Endothelial cell of umbilical vein (primary cell): ENCODE measurements at regions not wholly inside any gene's neighbourhood (a gene's known extent, or its start where the extent isn't known, plus 50 kb on each side); places are given as distances from the start of the nearest gene placed in this dataset.

Source experiments
- BruUV-seq: library from RNA; stranded (reverse); fragments of 400-500 nt; replicated peaks from 2 replicates; lab custom pipeline; 2021; lab: Mats Ljungman, UMichigan
- CTCF ChIA-PET: fragments of 300-600, 350-600 bp; sonication (Branson Sonifier 250); formaldehyde crosslinking; loops from one replicate; lab custom pipeline; 2021; ENCODE audit warnings: antibody characterized with exemption, inconsistent platforms; lab: Charles Lee
- POLR2A ChIA-PET: fragments of 300-600, 350-600 bp; sonication (Branson Sonifier 250); formaldehyde crosslinking; loops from one replicate; lab custom pipeline; 2021; ENCODE audit warnings: antibody characterized with exemption, inconsistent platforms; lab: Charles Lee
- DNase-seq: peaks from one replicate; pipeline ENCODE4 v3.0.0-alpha.2; 2011; ENCODE audit warnings: low read depth, low spot score
- FAIRE-seq: peaks from 2 replicates; lab custom pipeline; 2011; peaks lifted over from hg19 to GRCh38; lab: Jason Lieb, UNC
- H2AFZ ChIP-seq: 2 replicates; pipeline ENCODE4 v1.6.0; 2012; ENCODE audit warnings: low read depth, low read length, control low read depth, inconsistent platforms
- H3K27ac ChIP-seq: 2 replicates; pipeline ENCODE4 v1.5.1; 2011; ENCODE audit warnings: low read depth, mild to moderate bottlenecking, control low read depth, low read length, moderate library complexity; ENCODE audit not compliant: insufficient read depth
- H3K27me3 ChIP-seq, 2 experiments: 2 replicates each; pipeline versions ENCODE4 v1.6.0 to v1.6.1; 2011; ENCODE audit warnings: low read length in 2 of 2, mixed read lengths in 1 of 2; ENCODE audit not compliant: control insufficient read depth in 2 of 2, insufficient read depth in 2 of 2
- H3K36me3 ChIP-seq, 2 experiments: 2 replicates in 1 of 2; 3 replicates in 1 of 2; pipeline ENCODE4 v1.5.1; 2011; ENCODE audit warnings: low read length in 2 of 2, mild to moderate bottlenecking in 1 of 2, moderate library complexity in 1 of 2; ENCODE audit not compliant: control insufficient read depth in 2 of 2, insufficient read depth in 2 of 2; ENCODE audit errors: extremely low read depth in 1 of 2
- H3K4me1 ChIP-seq: 3 replicates; pipeline ENCODE4 v1.5.1; 2011; ENCODE audit warnings: mild to moderate bottlenecking, low read length; ENCODE audit not compliant: control insufficient read depth, insufficient read depth; ENCODE audit errors: extremely low read depth
- H3K4me2 ChIP-seq: 2 replicates; pipeline ENCODE4 v1.6.1; 2011; ENCODE audit warnings: low read length, control low read depth, mixed read lengths; ENCODE audit not compliant: insufficient read depth
- H3K4me3 ChIP-seq, 3 experiments: fragments of 200-600 bp in 1 of 3; sonication (generic), shearing (Covaris generic) in 1 of 3; replicated peaks in 1 of 3; 2 replicates each; pipeline ENCODE4 v1.5.1; 2011 to 2016; ENCODE audit warnings: control low read depth in 3 of 3, low read length in 3 of 3, mild to moderate bottlenecking in 2 of 3, inconsistent platforms in 1 of 3, low read depth in 1 of 3, moderate library complexity in 1 of 3; ENCODE audit not compliant: insufficient read depth in 1 of 3
- H3K79me2 ChIP-seq: 2 replicates; pipeline ENCODE4 v1.6.0; 2012; ENCODE audit warnings: low read length, inconsistent platforms; ENCODE audit not compliant: control insufficient read depth, insufficient read depth
- H3K9ac ChIP-seq: replicated peaks from 2 replicates; pipeline ENCODE3; 2011; ENCODE audit warnings: low read length, control low read depth; ENCODE audit not compliant: insufficient read depth; ENCODE audit errors: extremely low read depth
- H3K9me1 ChIP-seq: replicated peaks from 3 replicates; pipeline ENCODE4 v1.6.0; 2011; ENCODE audit warnings: mild to moderate bottlenecking, low read length; ENCODE audit not compliant: control insufficient read depth, insufficient read depth; ENCODE audit errors: extremely low read depth
- H3K9me3 ChIP-seq: replicated peaks from 2 replicates; pipeline ENCODE4 v1.5.1; 2012; ENCODE audit warnings: low read length, inconsistent platforms; ENCODE audit not compliant: control insufficient read depth, insufficient read depth
- H4K20me1 ChIP-seq: replicated peaks from 2 replicates; pipeline ENCODE3; 2011; ENCODE audit warnings: mild to moderate bottlenecking, low read length; ENCODE audit not compliant: control insufficient read depth, insufficient read depth; ENCODE audit errors: extremely low read depth
- CTCF ChIP-seq, 2 donors: IDR thresholded peaks; 1 replicate in 1 of 2; 2 replicates in 1 of 2; pipeline ENCODE4 v1.5.1; 2011; ENCODE audit warnings: low read length in 2 of 2, mild to moderate bottlenecking in 2 of 2, moderate library complexity in 2 of 2, control low read depth in 1 of 2, inconsistent platforms in 1 of 2, low read depth in 1 of 2; ENCODE audit not compliant: insufficient read depth in 1 of 2; ENCODE audit errors: extremely low read depth in 1 of 2
- EZH2 ChIP-seq: IDR thresholded peaks from 2 replicates; pipeline ENCODE4 v1.6.1; 2012; ENCODE audit warnings: borderline replicate concordance, low read depth, mild to moderate bottlenecking, moderate library complexity, low read length, inconsistent platforms; ENCODE audit not compliant: severe bottlenecking
- FOS ChIP-seq: IDR thresholded peaks from 2 replicates; pipeline ENCODE4 v1.6.1; 2011; ENCODE audit warnings: mild to moderate bottlenecking, low read length, moderate library complexity, borderline replicate concordance; ENCODE audit not compliant: insufficient read depth
- GATA2 ChIP-seq: IDR thresholded peaks from 2 replicates; pipeline ENCODE4 v1.7.0; 2011; ENCODE audit warnings: low read depth, mild to moderate bottlenecking, moderate library complexity, mixed read lengths, low read length; ENCODE audit not compliant: insufficient read length, insufficient read depth
- JUN ChIP-seq: IDR thresholded peaks from 2 replicates; pipeline ENCODE4 v1.6.1; 2011; ENCODE audit warnings: borderline replicate concordance, low read depth; ENCODE audit not compliant: insufficient read length, insufficient read depth
- MAX ChIP-seq: IDR thresholded peaks from 2 replicates; pipeline ENCODE4 v1.6.1; 2011; ENCODE audit not compliant: insufficient read depth, insufficient read length
- MYC ChIP-seq: IDR thresholded peaks from one replicate; pipeline ENCODE4 v1.6.1; 2011; ENCODE audit warnings: mild to moderate bottlenecking, low read depth, low read length
- POLR2A ChIP-seq: IDR thresholded peaks from 2 replicates; pipeline ENCODE4 v1.6.1; 2012; ENCODE audit warnings: low read depth, mild to moderate bottlenecking, control low read depth, low read length
- POLR2AphosphoS5 ChIP-seq: IDR thresholded peaks from 2 replicates; pipeline ENCODE4 v1.6.1; 2012; ENCODE audit warnings: low read depth, mild to moderate bottlenecking, control low read depth, low read length, moderate library complexity; ENCODE audit not compliant: insufficient read depth
- dilution Hi-C: fragments of 300-500 bp; cut with MboI; formaldehyde crosslinking; loops from one replicate; pipeline ENCODE4 v1.15.0; 2019; ENCODE audit warnings: low sequenced_read_pairs; ENCODE audit not compliant: extremely low pct_ligation_motif_present
- intact Hi-C: fragments of 100-400 bp; cut with micrococcal nuclease; formaldehyde crosslinking; loops from one replicate; pipeline ENCODE4 v1.10.0; 2022

- Histone ChIP-seq H4K20me1 (no peaks in the 10 kb centered on the region), H3K27ac (no peak overlapping the region), H3K4me3 (no peak overlapping the region), H3K27me3 (no peaks in the 10 kb centered on the region), H3K4me2 (no peak overlapping the region), H3K4me1 (no peaks in the 10 kb centered on the region), H3K36me3 (no peaks in the 10 kb centered on the region), H3K9me3 (no peaks in the 10 kb centered on the region), H3K79me2 (no peaks in the 10 kb centered on the region), H3K9me1 (no peaks in the 10 kb centered on the region), H2AFZ (no peak overlapping the region), H3K9ac (no peak overlapping the region)
- TF ChIP-seq GATA2 (no peak), EZH2 (no peak)
- CTCF ChIA-PET, result no interaction called here
- no TSS peak for BruUV-seq
- POLR2A ChIA-PET, result no interaction called here
- dilution Hi-C loops (no loop called here), intact Hi-C loops (no loop called here)
- no peak for DNase-seq
- FAIRE-seq, result no peak
Observed at GRCh38 chr2:167869200-167869599, 378.2 kb downstream of the STK39 start.

- Histone ChIP-seq H3K4me2 (no peak overlapping the region), H3K36me3 (no peaks in the 10 kb centered on the region), H3K4me3 (no peak overlapping the region), H3K9me1 (no peaks in the 10 kb centered on the region), H3K9me3 (no peaks in the 10 kb centered on the region), H3K27ac (no peak overlapping the region), H3K79me2 (no peaks in the 10 kb centered on the region), H2AFZ (no peak overlapping the region), H4K20me1 (no peaks in the 10 kb centered on the region), H3K4me1 (no peaks in the 10 kb centered on the region), H3K9ac (no peak overlapping the region), H3K27me3 (no peaks in the 10 kb centered on the region)
- TF ChIP-seq JUN (no peak), POLR2A (no peak), GATA2 (no peak), MAX (no peak), FOS (no peak), EZH2 (no peak), MYC (no peak), POLR2AphosphoS5 (no peak), CTCF (IDR thresholded peaks at IDR 0.05; ENCODE audit: extremely low read depth in 1 of 2, insufficient read depth in 1 of 2, low read depth in 1 of 2, low read length in 2 of 2) (no peak)
- FAIRE-seq (no peak), DNase-seq (no peak)
- no TSS peak for BruUV-seq
- intact Hi-C loops (no loop called here), dilution Hi-C loops (no loop called here)
- POLR2A ChIA-PET, result no interaction called here
- CTCF ChIA-PET, result no interaction called here
Observed at GRCh38 chr2:167863377-167863776, 384.0 kb downstream of the STK39 start.
